ENCODE measurements at regions not wholly inside any gene's neighbourhood (a gene's known extent, or its start where the extent isn't known, plus 50 kb on each side); places are given as distances from the start of the nearest gene placed in this dataset.

- TF ChIP-seq, protein P1, sequence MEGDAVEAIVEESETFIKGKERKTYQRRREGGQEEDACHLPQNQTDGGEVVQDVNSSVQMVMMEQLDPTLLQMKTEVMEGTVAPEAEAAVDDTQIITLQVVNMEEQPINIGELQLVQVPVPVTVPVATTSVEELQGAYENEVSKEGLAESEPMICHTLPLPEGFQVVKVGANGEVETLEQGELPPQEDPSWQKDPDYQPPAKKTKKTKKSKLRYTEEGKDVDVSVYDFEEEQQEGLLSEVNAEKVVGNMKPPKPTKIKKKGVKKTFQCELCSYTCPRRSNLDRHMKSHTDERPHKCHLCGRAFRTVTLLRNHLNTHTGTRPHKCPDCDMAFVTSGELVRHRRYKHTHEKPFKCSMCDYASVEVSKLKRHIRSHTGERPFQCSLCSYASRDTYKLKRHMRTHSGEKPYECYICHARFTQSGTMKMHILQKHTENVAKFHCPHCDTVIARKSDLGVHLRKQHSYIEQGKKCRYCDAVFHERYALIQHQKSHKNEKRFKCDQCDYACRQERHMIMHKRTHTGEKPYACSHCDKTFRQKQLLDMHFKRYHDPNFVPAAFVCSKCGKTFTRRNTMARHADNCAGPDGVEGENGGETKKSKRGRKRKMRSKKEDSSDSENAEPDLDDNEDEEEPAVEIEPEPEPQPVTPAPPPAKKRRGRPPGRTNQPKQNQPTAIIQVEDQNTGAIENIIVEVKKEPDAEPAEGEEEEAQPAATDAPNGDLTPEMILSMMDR (IDR thresholded peaks at IDR 0.05; ENCODE audit: insufficient read depth, low read length, poor library complexity, severe bottlenecking), result no peak
- Histone ChIP-seq H3K36me3 (ENCODE audit: control insufficient read depth, insufficient read depth, low read length) (no peaks in the 10 kb centered on the region), H3K4me3 (replicated peaks; ENCODE audit: low read depth, low read length) (no peak overlapping the region), H3K27me3 (replicated peaks; ENCODE audit: control insufficient read depth, insufficient read depth, low read length) (no peaks in the 10 kb centered on the region)
- DNase-seq (ENCODE audit: extremely low read depth, insufficient read length), result no peak
These were observed 64.3 kb upstream of the PLEKHA5 start for GRCh38 chr12:19065223-19065622.

DNA sequence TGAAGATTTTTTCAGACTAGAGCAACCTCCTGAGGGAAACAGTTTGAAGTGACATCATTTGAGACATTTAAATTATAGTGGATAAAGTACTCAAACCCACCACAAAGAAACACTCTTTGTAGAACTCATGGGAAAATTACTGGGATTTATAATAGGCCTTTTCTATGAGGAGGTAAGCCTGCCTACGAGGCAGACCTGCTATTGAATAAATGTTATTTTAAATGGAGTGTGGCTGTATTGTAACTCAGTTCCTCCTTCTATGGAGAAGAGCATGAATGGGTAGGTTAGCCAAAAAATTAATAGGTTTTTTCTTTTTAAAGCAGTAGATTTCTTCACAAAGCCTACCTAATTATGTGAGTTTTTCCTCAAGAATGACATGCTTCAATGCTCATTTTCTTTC lies 63.7 kb upstream of the PLEKHA5 start:
- Histone ChIP-seq H3K4me3 (replicated peaks; ENCODE audit: low read depth, low read length) (no peak overlapping the region), H3K27me3 (replicated peaks; ENCODE audit: control insufficient read depth, insufficient read depth, low read length) (no peaks in the 10 kb centered on the region), H3K36me3 (ENCODE audit: control insufficient read depth, insufficient read depth, low read length) (no peaks in the 10 kb centered on the region)
- no peak for DNase-seq (ENCODE audit: extremely low read depth, insufficient read length)
- TF ChIP-seq, protein P1 (IDR thresholded peaks at IDR 0.05; ENCODE audit: insufficient read depth, low read length, poor library complexity, severe bottlenecking), result no peak

DNA sequence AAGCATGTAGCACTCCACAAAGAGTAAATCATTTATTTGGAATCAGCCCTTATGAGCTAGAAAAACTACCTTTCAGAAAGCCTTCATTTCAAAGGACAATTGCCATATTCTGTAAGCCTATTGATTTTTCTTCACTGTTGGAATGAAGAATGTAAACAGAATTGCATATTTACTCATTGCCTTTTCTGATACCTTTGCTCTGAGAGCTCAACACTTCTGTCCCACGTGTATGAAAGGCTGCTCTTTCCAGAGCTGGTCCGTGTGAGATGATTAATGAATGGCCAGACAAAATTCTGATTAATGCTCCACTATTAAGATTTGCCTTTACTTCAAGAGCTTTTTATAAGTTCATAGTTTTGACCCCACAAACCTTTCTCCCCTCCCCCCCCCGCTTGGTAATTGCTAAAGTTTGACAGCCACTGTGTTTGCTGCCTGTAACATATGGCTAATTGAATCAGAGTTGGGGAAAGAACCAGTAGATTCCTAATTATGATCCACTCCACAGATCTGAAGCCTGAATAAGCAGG lies 63.0 kb upstream of the PLEKHA5 start:
- TF ChIP-seq, protein P1 (IDR thresholded peaks at IDR 0.05; ENCODE audit: insufficient read depth, low read length, poor library complexity, severe bottlenecking), result no peak
- no peak for DNase-seq (ENCODE audit: extremely low read depth, insufficient read length)
- no peaks in the 10 kb centered on the region for H3K27me3 ChIP-seq (replicated peaks; ENCODE audit: control insufficient read depth, insufficient read depth, low read length)
- H3K36me3 ChIP-seq (ENCODE audit: control insufficient read depth, insufficient read depth, low read length), result no peaks in the 10 kb centered on the region
- no peak overlapping the region for H3K4me3 ChIP-seq (replicated peaks; ENCODE audit: low read depth, low read length)

- H3K27me3 ChIP-seq (replicated peaks; ENCODE audit: control insufficient read depth, insufficient read depth, low read length), result no peaks in the 10 kb centered on the region
- no peak overlapping the region for H3K4me3 ChIP-seq (replicated peaks; ENCODE audit: low read depth, low read length)
- TF ChIP-seq, protein P1 (IDR thresholded peaks at IDR 0.05; ENCODE audit: insufficient read depth, low read length, poor library complexity, severe bottlenecking), result no peak
- no peaks in the 10 kb centered on the region for H3K36me3 ChIP-seq (ENCODE audit: control insufficient read depth, insufficient read depth, low read length)
- DNase-seq (ENCODE audit: extremely low read depth, insufficient read length), result no peak
These were observed 61.4 kb upstream of the PLEKHA5 start for GRCh38 chr12:19068137-19068536.

DNA sequence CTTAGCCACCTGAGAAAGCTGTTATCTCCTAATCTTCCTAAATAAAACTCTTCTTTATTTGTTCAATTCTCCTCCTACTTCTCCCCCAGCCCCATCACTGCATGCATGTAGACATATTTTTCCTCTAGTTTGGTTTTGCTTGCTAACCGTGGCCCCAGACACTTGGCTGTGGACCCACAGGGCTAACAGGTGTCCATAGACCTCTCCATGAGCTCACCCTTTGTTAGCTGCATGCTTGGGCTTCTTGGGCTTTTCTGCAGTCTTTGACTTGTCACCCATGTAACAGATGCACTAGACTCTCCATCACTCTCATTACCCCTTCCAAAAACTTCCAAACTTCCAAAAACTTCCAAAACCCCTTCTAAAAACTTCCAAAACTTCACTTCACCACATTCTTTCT lies 59.2 kb upstream of the PLEKHA5 start:
- no peak for DNase-seq (ENCODE audit: extremely low read depth, insufficient read length)
- Histone ChIP-seq H3K27me3 (replicated peaks; ENCODE audit: control insufficient read depth, insufficient read depth, low read length) (no peaks in the 10 kb centered on the region), H3K4me3 (replicated peaks; ENCODE audit: low read depth, low read length) (no peak overlapping the region), H3K36me3 (ENCODE audit: control insufficient read depth, insufficient read depth, low read length) (no peaks in the 10 kb centered on the region)
- TF ChIP-seq, protein P1 (IDR thresholded peaks at IDR 0.05; ENCODE audit: insufficient read depth, low read length, poor library complexity, severe bottlenecking), result no peak

DNA sequence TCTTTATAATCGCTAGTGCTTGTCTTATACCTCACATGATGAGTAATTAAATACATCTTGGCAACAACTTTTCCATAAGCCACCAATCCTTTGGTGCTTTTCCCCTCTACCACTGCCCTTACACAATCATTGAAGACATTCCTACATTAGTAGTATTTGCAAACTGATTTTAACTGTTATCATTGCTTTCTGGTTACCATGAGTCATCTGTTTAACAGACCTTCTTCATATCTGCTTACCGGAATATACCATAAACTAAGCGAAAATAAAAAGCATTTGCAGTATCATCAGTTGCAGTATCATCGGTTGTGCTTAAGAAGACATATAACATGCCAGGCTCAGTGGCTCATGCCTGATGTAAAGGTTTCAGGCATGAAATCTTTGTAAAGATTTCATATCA lies 54.8 kb upstream of the PLEKHA5 start:
- Histone ChIP-seq H3K4me3 (replicated peaks; ENCODE audit: low read depth, low read length) (no peak overlapping the region), H3K36me3 (ENCODE audit: control insufficient read depth, insufficient read depth, low read length) (no peaks in the 10 kb centered on the region), H3K27me3 (replicated peaks; ENCODE audit: control insufficient read depth, insufficient read depth, low read length) (no peaks in the 10 kb centered on the region)
- TF ChIP-seq, protein P1 (IDR thresholded peaks at IDR 0.05; ENCODE audit: insufficient read depth, low read length, poor library complexity, severe bottlenecking), result no peak
- DNase-seq (ENCODE audit: extremely low read depth, insufficient read length), result no peak
